HEK293 (cell line): ENCODE measurements at regions not wholly inside any gene's neighbourhood (a gene's known extent, or its start where the extent isn't known, plus 50 kb on each side); places are given as distances from the start of the nearest gene placed in this dataset.

ENCODE experiments used
- CTCF ChIA-PET: fragments of 350-600 bp; formaldehyde crosslinking; extraction: SDS; loops from one replicate; lab custom pipeline; 2021; ENCODE audit warnings: antibody characterized with exemption; lab: Yijun Ruan, JAX
- POLR2A ChIA-PET: fragments of 300-600 bp; formaldehyde crosslinking; extraction: SDS; loops from one replicate; lab custom pipeline; 2020; ENCODE audit warnings: antibody characterized with exemption, inconsistent platforms; lab: Yijun Ruan, JAX
- H3K27ac ChIP-seq: fragments of 200-500 bp; sonication (Bioruptor generic); 2 replicates; pipeline ENCODE4 v1.5.1; 2014; ENCODE audit warnings: low read depth, low read length, control low read depth, inconsistent platforms; ENCODE audit errors: extremely low read depth
- H3K36me3 ChIP-seq, 2 experiments: fragments of 200-500 bp in 1 of 2; sonication (Bioruptor generic) in 1 of 2; 1 replicate in 1 of 2; 2 replicates in 1 of 2; pipeline ENCODE4 v1.5.1; 2014 to 2017; ENCODE audit warnings: inconsistent platforms in 2 of 2, low read length in 2 of 2; ENCODE audit not compliant: control insufficient read depth in 2 of 2, insufficient read depth in 1 of 2
- H3K4me1 ChIP-seq: fragments of 200-500 bp; sonication (Bioruptor generic); 2 replicates; pipeline ENCODE4 v1.5.1; 2014; ENCODE audit warnings: mild to moderate bottlenecking, low read length, inconsistent platforms; ENCODE audit not compliant: control insufficient read depth, insufficient read depth
- H3K4me3 ChIP-seq: 2 replicates; pipeline ENCODE4 v1.5.1; 2011; ENCODE audit warnings: low read depth, mild to moderate bottlenecking, control low read depth, low read length, moderate library complexity
- H3K9me3 ChIP-seq: fragments of 200-500 bp; sonication (Bioruptor generic); 2 replicates; pipeline ENCODE4 v1.5.1; 2014; ENCODE audit warnings: low read depth, low read length, inconsistent platforms; ENCODE audit not compliant: control insufficient read depth, insufficient read depth
- BCL11A ChIP-seq: fragments of 450-650 bp; formaldehyde crosslinking; IDR thresholded peaks from 2 replicates; pipeline ENCODE4 v1.5.1; 2016; ENCODE audit warnings: low read depth, missing biosample characterization, missing genetic modification characterization
- GLIS1 ChIP-seq: fragments of 450-650 bp; formaldehyde crosslinking; IDR thresholded peaks from 2 replicates; pipeline ENCODE4 v1.5.1; 2016; ENCODE audit warnings: missing biosample characterization, missing genetic modification characterization
- OSR2 ChIP-seq: fragments of 450-650 bp; formaldehyde crosslinking; IDR thresholded peaks from 2 replicates; pipeline ENCODE4 v1.5.1; 2016; ENCODE audit warnings: missing biosample characterization, missing genetic modification characterization
- ZBTB10 ChIP-seq: fragments of 450-650 bp; formaldehyde crosslinking; IDR thresholded peaks from 2 replicates; pipeline ENCODE4 v1.5.1; 2016; ENCODE audit warnings: missing biosample characterization, missing genetic modification characterization
- ZNF132 ChIP-seq: fragments of 450-650 bp; formaldehyde crosslinking; IDR thresholded peaks from 2 replicates; pipeline ENCODE4 v1.5.1; 2017; ENCODE audit warnings: missing biosample characterization, missing genetic modification characterization, borderline replicate concordance
- ZNF292 ChIP-seq: fragments of 450-650 bp; formaldehyde crosslinking; IDR thresholded peaks from 2 replicates; pipeline ENCODE4 v1.5.1; 2016; ENCODE audit warnings: low read depth, missing biosample characterization, missing genetic modification characterization, borderline replicate concordance
- ZNF311 ChIP-seq: fragments of 450-650 bp; formaldehyde crosslinking; IDR thresholded peaks from 2 replicates; pipeline ENCODE4 v1.5.1; 2017; ENCODE audit warnings: missing biosample characterization, missing genetic modification characterization, borderline replicate concordance
- ZNF394 ChIP-seq: fragments of 450-650 bp; formaldehyde crosslinking; IDR thresholded peaks from 2 replicates; pipeline ENCODE4 v1.5.1; 2016; ENCODE audit warnings: missing biosample characterization, missing genetic modification characterization, mild to moderate bottlenecking, moderate library complexity, borderline replicate concordance
- ZNF488 ChIP-seq: fragments of 450-650 bp; formaldehyde crosslinking; IDR thresholded peaks from 2 replicates; pipeline ENCODE4 v1.5.1; 2016; ENCODE audit warnings: missing biosample characterization, missing genetic modification characterization
- ZNF518A ChIP-seq: fragments of 450-650 bp; formaldehyde crosslinking; conservative IDR thresholded peaks from 2 replicates; pipeline ENCODE4 v1.5.1; 2016; ENCODE audit warnings: low read depth, missing biosample characterization, missing genetic modification characterization
- ZNF558 ChIP-seq: fragments of 450-650 bp; formaldehyde crosslinking; IDR thresholded peaks from 2 replicates; pipeline ENCODE4 v1.5.1; 2016; ENCODE audit warnings: missing biosample characterization, missing genetic modification characterization
- ZNF571 ChIP-seq: fragments of 450-650 bp; formaldehyde crosslinking; IDR thresholded peaks from 2 replicates; pipeline ENCODE4 v1.5.0; 2017; ENCODE audit warnings: missing biosample characterization, missing genetic modification characterization
- ZNF621 ChIP-seq: fragments of 450-650 bp; formaldehyde crosslinking; IDR thresholded peaks from 2 replicates; pipeline ENCODE4 v1.5.1; 2017; ENCODE audit warnings: missing biosample characterization, missing genetic modification characterization
- ZNF626 ChIP-seq: fragments of 450-650 bp; sonication (Bioruptor Pico); formaldehyde crosslinking; IDR thresholded peaks from 2 replicates; pipeline ENCODE4 v1.5.1; 2018; ENCODE audit warnings: missing biosample characterization, missing genetic modification characterization, inconsistent platforms
- ZNF645 ChIP-seq: fragments of 450-650 bp; formaldehyde crosslinking; IDR thresholded peaks from 2 replicates; pipeline ENCODE4; 2016; ENCODE audit warnings: missing biosample characterization, missing genetic modification characterization
- ZNF777 ChIP-seq: fragments of 450-650 bp; formaldehyde crosslinking; IDR thresholded peaks from 2 replicates; pipeline ENCODE4 v1.5.1; 2017; ENCODE audit warnings: missing biosample characterization, missing genetic modification characterization, borderline replicate concordance
- ZNF785 ChIP-seq: fragments of 450-650 bp; formaldehyde crosslinking; IDR thresholded peaks from 2 replicates; pipeline ENCODE4 v1.5.1; 2016; ENCODE audit warnings: missing biosample characterization, missing genetic modification characterization

- Histone ChIP-seq H3K36me3 (no peaks in the 10 kb centered on the region), H3K4me1 (no peaks in the 10 kb centered on the region), H3K4me3 (no peak overlapping the region), H3K9me3 (no peaks in the 10 kb centered on the region; the same call in 1 of the 2 replicates), H3K27ac (no peak overlapping the region)
- TF ChIP-seq ZNF488 (tag by site-specific recombination), result no peak
- TF ChIP-seq ZNF626, result no peak
- no peak for TF ChIP-seq ZNF621 (tag by site-specific recombination)
- no peak for TF ChIP-seq OSR2 (tag by site-specific recombination)
- ChIA-PET CTCF (interaction anchor here (0.5 to 0.6 kb wide), 2 partner anchors 12 to 136 kb away, joined by 3 to 4 read pairs; no protein-coding TSS in a partner anchor), POLR2A (no interaction called here)
Observed at GRCh38 chr21:22438428-22439086, 1440.3 kb downstream of the NCAM2 start.

GRCh38 chr21:22444990-22445389 is 1446.8 kb downstream of the NCAM2 start:
- no peaks in the 10 kb centered on the region for H3K9me3 ChIP-seq
- POLR2A ChIA-PET, result no interaction called here
- no peaks in the 10 kb centered on the region for H3K4me1 ChIP-seq
- CTCF ChIA-PET, result interaction anchor here (0.6 kb wide), 1 partner anchor 522 kb away, joined by 4 read pairs; no protein-coding TSS in a partner anchor
- H3K4me3 ChIP-seq, result no peak overlapping the region
- TF ChIP-seq ZNF777 (tag by site-specific recombination), result no peak
- no peak overlapping the region for H3K27ac ChIP-seq
- H3K36me3 ChIP-seq, result no peaks in the 10 kb centered on the region

- TF ChIP-seq ZNF645 (tag by site-specific recombination), result no peak
- TF ChIP-seq BCL11A (tag by site-specific recombination), result no peak
- TF ChIP-seq ZNF571 (tag by site-specific recombination), result no peak
- no peak for TF ChIP-seq ZNF785 (tag by site-specific recombination)
- no peak for TF ChIP-seq ZNF311 (tag by site-specific recombination)
- no peak for TF ChIP-seq ZNF292 (tag by site-specific recombination)
- no peak for TF ChIP-seq GLIS1 (tag by site-specific recombination)
- TF ChIP-seq ZNF394 (tag by site-specific recombination), result no peak
- no peak for TF ChIP-seq ZBTB10 (tag by site-specific recombination)
- no peak for TF ChIP-seq ZNF558 (tag by site-specific recombination)
- TF ChIP-seq ZNF518A (tag by site-specific recombination), result no peak
- TF ChIP-seq ZNF626, result no peak
- TF ChIP-seq ZNF132 (tag by site-specific recombination), result no peak
- H3K27ac ChIP-seq, result no peak overlapping the region
- CTCF ChIA-PET, result interaction anchor here (0.6 kb wide), 1 partner anchor 12 kb away, joined by 3 read pairs; no protein-coding TSS in a partner anchor
Observed at GRCh38 chr21:22450507-22450906, 1452.3 kb downstream of the NCAM2 start.

More at GRCh38 chr21:22450507-22450906, 1452.3 kb downstream of the NCAM2 start:
- Histone ChIP-seq H3K4me3 (no peak overlapping the region), H3K4me1 (no peaks in the 10 kb centered on the region), H3K9me3 (no peaks in the 10 kb centered on the region), H3K36me3 (no peaks in the 10 kb centered on the region)
- POLR2A ChIA-PET, result no interaction called here
